IMR-90 (cell line): ENCODE measurements at regions not wholly inside any gene's neighbourhood (a gene's known extent, or its start where the extent isn't known, plus 50 kb on each side); places are given as distances from the start of the nearest gene placed in this dataset.
"Not testable (repeated sequence)": the region's sequence is repeated elsewhere in the genome, so short reads cannot be mapped to it uniquely, and the experiment has no call there.

Source experiments
- ATAC-seq: fragments of 200-7000 bp; cut with Tn5 transposase; 2 replicates; pipeline ENCODE4 v1.9.1; 2020; ENCODE audit warnings: low read depth, mild to moderate bottlenecking, moderate library complexity
- BruUV-seq: library from RNA; stranded (reverse); fragments of 400-500 nt; replicated peaks from 2 replicates; lab custom pipeline; 2021; lab: Mats Ljungman, UMichigan
- CTCF ChIA-PET: fragments of 300-600 bp; formaldehyde crosslinking; extraction: SDS; loops from one replicate; lab custom pipeline; 2021; ENCODE audit warnings: antibody characterized with exemption; lab: Yijun Ruan, JAX
- POLR2A ChIA-PET: fragments of 300-600 bp; sonication (Branson Sonifier 250); formaldehyde crosslinking; loops from one replicate; lab custom pipeline; 2022; ENCODE audit warnings: antibody characterized with exemption; ENCODE audit not compliant: unreplicated experiment; lab: Charles Lee
- DNase-seq: peaks from one replicate; pipeline ENCODE4 v3.0.0; 2013
- H2AFZ ChIP-seq: replicated peaks from 2 replicates; pipeline ENCODE3; 2013; ENCODE audit warnings: low read length, mild to moderate bottlenecking; ENCODE audit not compliant: poor library complexity
- H2AK5ac ChIP-seq: 2 replicates; pipeline ENCODE4 v1.6.1; 2013; ENCODE audit warnings: low read depth, low read length, inconsistent platforms
- H2AK9ac ChIP-seq: replicated peaks from 2 replicates; pipeline ENCODE3; 2013; ENCODE audit warnings: mild to moderate bottlenecking, low read depth, low read length, moderate library complexity; ENCODE audit not compliant: poor library complexity
- H2BK120ac ChIP-seq: 2 replicates; pipeline ENCODE4 v1.6.1; 2013; ENCODE audit warnings: low read depth, low read length, inconsistent platforms
- H2BK15ac ChIP-seq: 3 replicates; pipeline ENCODE4 v1.6.1; 2013; ENCODE audit warnings: low read depth, low read length, inconsistent platforms
- H2BK20ac ChIP-seq: 2 replicates; pipeline ENCODE4 v1.6.1; 2013; ENCODE audit warnings: low read depth, mild to moderate bottlenecking, inconsistent platforms, low read length, moderate library complexity
- H2BK5ac ChIP-seq: 2 replicates; pipeline ENCODE4 v1.6.1; 2013; ENCODE audit warnings: mild to moderate bottlenecking, low read depth, low read length, inconsistent platforms; ENCODE audit not compliant: poor library complexity, severe bottlenecking
- H3K14ac ChIP-seq: replicated peaks from 2 replicates; pipeline ENCODE4 v1.6.1; 2013; ENCODE audit warnings: low read depth, low read length, inconsistent platforms
- H3K18ac ChIP-seq: 2 replicates; pipeline ENCODE4 v1.6.1; 2013; ENCODE audit warnings: low read depth, low read length, control low read depth
- H3K23ac ChIP-seq: 2 replicates; pipeline ENCODE4 v1.6.1; 2013; ENCODE audit warnings: low read depth, low read length, inconsistent platforms
- H3K27ac ChIP-seq: 2 replicates; pipeline ENCODE4 v1.5.1; 2013; ENCODE audit warnings: mild to moderate bottlenecking, control low read depth, low read length; ENCODE audit not compliant: insufficient read depth
- H3K27me3 ChIP-seq: 2 replicates; pipeline ENCODE4 v1.6.1; 2013; ENCODE audit warnings: low read length; ENCODE audit not compliant: control insufficient read depth, insufficient read depth
- H3K36me3 ChIP-seq: 2 replicates; pipeline ENCODE4 v1.6.1; 2013; ENCODE audit warnings: low read length, mixed read lengths; ENCODE audit not compliant: control insufficient read depth, insufficient read depth
- H3K4ac ChIP-seq: 2 replicates; pipeline ENCODE4 v1.6.1; 2013; ENCODE audit warnings: low read depth, low read length, inconsistent platforms
- H3K4me1 ChIP-seq: 2 replicates; pipeline ENCODE4 v1.6.1; 2013; ENCODE audit warnings: low read length, mixed read lengths; ENCODE audit not compliant: control insufficient read depth, insufficient read depth
- H3K4me2 ChIP-seq: 2 replicates; pipeline ENCODE4 v1.6.1; 2013; ENCODE audit warnings: low read depth, mild to moderate bottlenecking, control low read depth, low read length, moderate library complexity
- H3K4me3 ChIP-seq: 2 replicates; pipeline ENCODE4 v1.5.1; 2013; ENCODE audit warnings: low read depth, mild to moderate bottlenecking, control low read depth, low read length, moderate library complexity; ENCODE audit not compliant: insufficient read depth
- H3K56ac ChIP-seq: 2 replicates; pipeline ENCODE4 v1.6.1; 2013; ENCODE audit warnings: low read length, inconsistent platforms; ENCODE audit not compliant: insufficient read depth; ENCODE audit errors: extremely low read depth
- H3K79me1 ChIP-seq, 2 experiments: 2 replicates each; pipeline ENCODE4 v1.6.1; 2013; ENCODE audit warnings: low read length in 2 of 2, inconsistent platforms in 1 of 2, low read depth in 1 of 2
- H3K9ac ChIP-seq: 2 replicates; pipeline ENCODE4 v1.6.1; 2013; ENCODE audit warnings: low read depth, low read length, control low read depth
- H3K9me1 ChIP-seq: 2 replicates; pipeline ENCODE4 v1.6.1; 2013; ENCODE audit warnings: low read length, inconsistent platforms; ENCODE audit not compliant: insufficient read depth
- H3K9me3 ChIP-seq: 2 replicates; pipeline ENCODE4 v1.6.1; 2013; ENCODE audit warnings: low read length; ENCODE audit not compliant: control insufficient read depth, insufficient read depth
- H4K20me1 ChIP-seq: 2 replicates; pipeline ENCODE4 v1.6.1; 2013; ENCODE audit warnings: low read length, inconsistent platforms; ENCODE audit not compliant: insufficient read depth
- H4K5ac ChIP-seq: 2 replicates; pipeline ENCODE4 v1.6.1; 2013; ENCODE audit warnings: mild to moderate bottlenecking, low read depth, low read length, control low read depth
- H4K8ac ChIP-seq, 2 experiments: 2 replicates each; pipeline ENCODE4 v1.6.1; 2013; ENCODE audit warnings: low read depth in 2 of 2, low read length in 2 of 2, control low read depth in 1 of 2, inconsistent platforms in 1 of 2
- H4K91ac ChIP-seq: 2 replicates; pipeline ENCODE4 v1.6.1; 2013; ENCODE audit warnings: low read depth, low read length, inconsistent platforms; ENCODE audit not compliant: insufficient read depth
- WGBS, 2 experiments: methylation state at CpG; one replicate each; pipeline versions ENCODE4 v1.1.5 to v1.1.7; 2013; ENCODE audit warnings: missing lambda C conversion rate in 2 of 2; ENCODE audit not compliant: insufficient read length in 1 of 2; ENCODE audit errors: extremely low coverage in 2 of 2; 5-methylcytosine and 5-hydroxymethylcytosine counted together
- dilution Hi-C: fragments of 300-500 bp; cut with HindIII; formaldehyde crosslinking; loops from one replicate; pipeline ENCODE4 v1.14.3; 2018; ENCODE audit warnings: low sequenced_read_pairs; ENCODE audit not compliant: unreplicated experiment
- in situ Hi-C: fragments of 300-500 bp; cut with MboI; formaldehyde crosslinking; loops from 3 replicates; pipeline ENCODE4 v1.14.3; 2019; ENCODE audit warnings: low sequenced_read_pairs, inconsistent platforms, mixed read lengths
- intact Hi-C: fragments of 100-400 bp; cut with micrococcal nuclease; formaldehyde crosslinking; loops from 2 replicates; pipeline ENCODE4 v1.10.0; 2022

- H2BK5ac ChIP-seq, H2AK9ac ChIP-seq, H4K91ac ChIP-seq, H3K27me3 ChIP-seq, ATAC-seq, POLR2A ChIA-PET, H3K36me3 ChIP-seq, intact Hi-C loops, H2BK20ac ChIP-seq, DNase-seq, H4K20me1 ChIP-seq, H2AFZ ChIP-seq, H3K18ac ChIP-seq, in situ Hi-C loops, H3K79me1 ChIP-seq, H2AK5ac ChIP-seq, H3K4ac ChIP-seq, H3K27ac ChIP-seq, H3K4me2 ChIP-seq, BruUV-seq, H3K9me1 ChIP-seq, H4K5ac ChIP-seq, dilution Hi-C loops, H2BK15ac ChIP-seq, CTCF ChIA-PET, H3K4me1 ChIP-seq, H3K56ac ChIP-seq, H3K9ac ChIP-seq, H3K23ac ChIP-seq, H3K4me3 ChIP-seq, H3K14ac ChIP-seq, H4K8ac ChIP-seq, H2BK120ac ChIP-seq: not testable (repeated sequence)
- WGBS, 2 experiments: 96% methylated on average over 5 of the region's 49 CpGs; no CpG with 5 or more reads in 1 of the 2 experiments
- H3K9me3 ChIP-seq: peaks cover 41% of the 10 kb centered on the region
Measured at GRCh38 chr6:169856442-169857342, 105.3 kb downstream of the ERMARD start.
